ENCODE measurements at regions not wholly inside any gene's neighbourhood (a gene's known extent, or its start where the extent isn't known, plus 50 kb on each side); places are given as distances from the start of the nearest gene placed in this dataset.

DNA sequence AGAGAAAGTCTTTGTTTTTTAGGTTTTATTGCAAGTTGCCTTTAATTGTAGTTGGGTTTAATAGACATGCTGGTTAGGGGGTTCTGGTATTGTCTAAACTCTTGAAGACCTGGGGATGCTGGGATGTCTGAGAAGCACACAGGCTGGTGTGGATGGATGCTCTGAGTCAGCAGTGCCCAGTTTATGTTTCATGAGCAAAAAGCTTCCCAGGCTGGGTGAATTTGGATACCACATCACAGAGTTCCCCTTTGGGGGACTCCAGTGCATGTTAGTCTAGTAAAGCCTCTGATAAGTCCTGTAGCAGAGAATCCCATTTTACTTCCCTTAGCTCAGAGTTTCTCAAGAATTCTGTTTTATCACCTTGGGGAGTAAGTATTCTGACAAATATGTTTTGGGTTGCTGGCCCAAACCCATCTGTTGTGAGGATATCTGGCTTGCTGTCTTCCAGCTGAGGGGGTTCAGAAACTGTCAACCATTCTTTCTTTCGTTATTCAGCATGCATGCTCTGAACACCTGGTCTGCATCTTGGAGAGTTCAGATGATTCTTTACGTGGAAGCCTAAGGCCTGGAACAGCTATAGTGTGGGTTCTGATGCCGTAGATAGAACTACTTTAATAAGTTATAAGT, 509.1 kb downstream of the VRK1 start:
- no peak for DNase-seq (ENCODE audit: low spot score in 2 of 2)
- no peaks in the 10 kb centered on the region for H3K4me1 ChIP-seq
- TF ChIP-seq, protein P1, sequence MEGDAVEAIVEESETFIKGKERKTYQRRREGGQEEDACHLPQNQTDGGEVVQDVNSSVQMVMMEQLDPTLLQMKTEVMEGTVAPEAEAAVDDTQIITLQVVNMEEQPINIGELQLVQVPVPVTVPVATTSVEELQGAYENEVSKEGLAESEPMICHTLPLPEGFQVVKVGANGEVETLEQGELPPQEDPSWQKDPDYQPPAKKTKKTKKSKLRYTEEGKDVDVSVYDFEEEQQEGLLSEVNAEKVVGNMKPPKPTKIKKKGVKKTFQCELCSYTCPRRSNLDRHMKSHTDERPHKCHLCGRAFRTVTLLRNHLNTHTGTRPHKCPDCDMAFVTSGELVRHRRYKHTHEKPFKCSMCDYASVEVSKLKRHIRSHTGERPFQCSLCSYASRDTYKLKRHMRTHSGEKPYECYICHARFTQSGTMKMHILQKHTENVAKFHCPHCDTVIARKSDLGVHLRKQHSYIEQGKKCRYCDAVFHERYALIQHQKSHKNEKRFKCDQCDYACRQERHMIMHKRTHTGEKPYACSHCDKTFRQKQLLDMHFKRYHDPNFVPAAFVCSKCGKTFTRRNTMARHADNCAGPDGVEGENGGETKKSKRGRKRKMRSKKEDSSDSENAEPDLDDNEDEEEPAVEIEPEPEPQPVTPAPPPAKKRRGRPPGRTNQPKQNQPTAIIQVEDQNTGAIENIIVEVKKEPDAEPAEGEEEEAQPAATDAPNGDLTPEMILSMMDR (IDR thresholded peaks at IDR 0.05), result no peak
- TF ChIP-seq POLR2A (IDR thresholded peaks at IDR 0.05) (no peak), EP300 (IDR thresholded peaks at IDR 0.05) (no peak)
- H3K9me3 ChIP-seq, result no peaks in the 10 kb centered on the region
- WGBS, 2 donors, result 66 to 79% methylated on average over 3 of the region's 3 CpGs
- no peak overlapping the region for H3K27ac ChIP-seq
- H3K36me3 ChIP-seq, result no peaks in the 10 kb centered on the region
- H3K27me3 ChIP-seq, result no peaks in the 10 kb centered on the region
- no peak overlapping the region for H3K4me3 ChIP-seq

DNA sequence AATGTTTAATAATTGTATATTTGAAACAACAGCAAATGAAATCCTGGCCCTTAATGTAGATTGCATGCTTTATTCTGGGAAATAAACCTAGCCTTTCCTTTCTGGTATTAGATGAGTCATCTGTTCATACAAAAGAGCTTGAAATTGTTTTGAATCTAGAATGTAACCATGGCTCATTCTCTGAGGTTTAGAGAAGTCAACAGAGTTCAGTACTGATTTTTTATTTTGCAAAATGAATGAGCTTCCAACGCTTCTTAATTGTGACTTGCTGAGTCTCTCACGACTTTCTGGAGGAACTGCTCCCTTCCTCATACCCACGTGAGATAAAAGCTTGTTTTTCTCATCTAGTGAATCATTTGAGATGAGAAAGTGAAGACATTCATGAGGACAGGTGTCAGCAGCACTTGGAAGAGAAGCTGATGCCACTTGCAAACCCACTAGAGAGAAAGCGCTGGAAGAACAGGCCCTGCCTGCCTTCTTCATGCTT, 509.6 kb downstream of the VRK1 start:
- no peaks in the 10 kb centered on the region for H3K4me1 ChIP-seq
- H3K4me3 ChIP-seq, result no peak overlapping the region
- DNase-seq (ENCODE audit: low spot score in 2 of 2), result no peak
- no peak overlapping the region for H3K27ac ChIP-seq
- 47 to 56% methylated on average over 4 of the region's 4 CpGs for WGBS, 2 donors
- no peaks in the 10 kb centered on the region for H3K36me3 ChIP-seq
- no peaks in the 10 kb centered on the region for H3K9me3 ChIP-seq
- TF ChIP-seq EP300 (IDR thresholded peaks at IDR 0.05) (no peak), POLR2A (IDR thresholded peaks at IDR 0.05) (no peak)
- TF ChIP-seq, protein P1 (IDR thresholded peaks at IDR 0.05), result no peak
- H3K27me3 ChIP-seq, result no peaks in the 10 kb centered on the region

DNA sequence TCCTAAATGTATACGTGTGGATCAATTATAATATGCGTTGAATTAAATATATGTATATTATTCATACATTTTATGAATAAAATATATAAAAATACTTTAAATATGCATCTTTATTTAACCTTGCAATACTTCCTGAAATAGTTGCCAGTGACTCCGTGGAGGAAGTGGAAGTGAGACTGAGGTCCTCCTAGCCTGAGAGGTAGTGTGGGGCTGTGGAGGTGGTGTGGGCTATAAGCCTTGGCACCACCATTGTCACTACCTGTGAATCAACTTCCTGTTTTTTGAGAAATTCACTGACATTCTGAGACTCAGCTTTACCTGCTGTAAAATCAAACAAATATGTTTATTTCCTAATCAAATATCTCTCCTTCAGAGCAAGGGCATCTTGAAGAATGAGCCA, 514.2 kb downstream of the VRK1 start:
- Histone ChIP-seq H3K4me3 (no peak overlapping the region), H3K27ac (no peak overlapping the region), H3K36me3 (no peaks in the 10 kb centered on the region), H3K27me3 (no peaks in the 10 kb centered on the region), H3K9me3 (peaks cover 0 to 15% (median 1%) of the 10 kb centered on the region in 4 donors), H3K4me1 (no peaks in the 10 kb centered on the region)
- 81 to 83% methylated on average over 3 of the region's 3 CpGs for WGBS, 2 donors
- TF ChIP-seq EP300 (IDR thresholded peaks at IDR 0.05) (no peak), POLR2A (IDR thresholded peaks at IDR 0.05) (no peak)
- TF ChIP-seq, protein P1 (IDR thresholded peaks at IDR 0.05), result no peak
- no peak for DNase-seq (ENCODE audit: low spot score in 2 of 2)

DNA sequence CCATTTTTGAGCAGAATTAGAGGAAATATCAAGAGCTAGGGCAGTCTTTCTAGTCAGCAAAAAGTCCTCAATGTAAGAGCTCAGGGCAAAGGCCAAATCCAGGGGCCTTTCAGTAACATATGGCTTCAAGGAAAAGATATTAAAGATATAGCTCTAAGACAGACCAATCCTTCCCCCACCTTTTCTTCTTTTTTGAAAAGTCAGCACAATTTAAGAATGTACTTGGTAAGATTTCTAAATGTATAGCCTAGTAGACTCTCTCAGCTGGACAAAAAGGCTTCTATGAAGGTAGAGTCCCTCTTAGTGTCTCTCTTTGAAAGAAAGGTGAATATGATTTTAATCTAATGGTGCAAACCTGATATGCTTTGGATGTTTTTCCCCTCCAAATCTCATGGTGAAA, 515.7 kb downstream of the VRK1 start:
- no peaks in the 10 kb centered on the region for H3K27me3 ChIP-seq
- H3K27ac ChIP-seq, result no peak overlapping the region
- H3K36me3 ChIP-seq, result no peaks in the 10 kb centered on the region
- no peaks in the 10 kb centered on the region for H3K4me1 ChIP-seq
- DNase-seq (ENCODE audit: low spot score in 2 of 2), result no peak
- no peak overlapping the region for H3K4me3 ChIP-seq
- TF ChIP-seq, protein P1 (IDR thresholded peaks at IDR 0.05), result no peak
- H3K9me3 ChIP-seq, result peaks cover 0 to 15% (median 1%) of the 10 kb centered on the region in 4 donors

DNA sequence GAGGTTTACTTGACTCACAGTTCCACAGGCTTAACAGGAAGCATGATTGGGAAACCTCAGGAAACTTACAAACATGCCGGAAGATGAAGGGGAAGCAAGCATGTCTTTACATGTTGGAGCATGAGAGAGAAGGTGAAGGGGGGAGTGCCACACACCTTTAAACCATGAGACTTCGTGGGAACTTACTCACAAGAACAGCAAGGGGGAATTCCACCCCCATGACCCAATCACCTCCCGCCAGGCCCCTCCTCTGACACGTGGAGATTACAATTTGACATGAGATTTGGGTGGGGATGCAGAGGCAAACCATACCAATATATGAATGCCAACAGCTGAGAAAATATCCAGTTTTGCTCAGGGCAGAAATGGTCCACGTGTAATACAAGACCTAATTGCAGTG, 518.6 kb downstream of the VRK1 start:
- Histone ChIP-seq H3K27ac (no peak overlapping the region), H3K4me1 (no peaks in the 10 kb centered on the region), H3K9me3 (peaks cover 0 to 22% (median 1%) of the 10 kb centered on the region in 4 donors), H3K36me3 (no peaks in the 10 kb centered on the region), H3K27me3 (no peaks in the 10 kb centered on the region), H3K4me3 (no peak overlapping the region)
- 58 to 66% methylated on average over 5 of the region's 5 CpGs for WGBS, 2 donors
- TF ChIP-seq POLR2A (IDR thresholded peaks at IDR 0.05) (no peak), EP300 (IDR thresholded peaks at IDR 0.05) (no peak)
- TF ChIP-seq, protein P1 (IDR thresholded peaks at IDR 0.05), result no peak
- no peak for DNase-seq (ENCODE audit: low spot score in 2 of 2)
